SKM-1 (cell line): ENCODE measurements at regions not wholly inside any gene's neighbourhood (a gene's known extent, or its start where the extent isn't known, plus 50 kb on each side); places are given as distances from the start of the nearest gene placed in this dataset.
A peak's percentile ranks its signal among the peaks of the same experiment; 100 is the strongest.

ENCODE experiments used
- DNase-seq: peaks from one replicate; lab custom pipeline; 2025; ENCODE audit not compliant: unreplicated experiment; lab: John Stamatoyannopoulos, UW

DNA sequence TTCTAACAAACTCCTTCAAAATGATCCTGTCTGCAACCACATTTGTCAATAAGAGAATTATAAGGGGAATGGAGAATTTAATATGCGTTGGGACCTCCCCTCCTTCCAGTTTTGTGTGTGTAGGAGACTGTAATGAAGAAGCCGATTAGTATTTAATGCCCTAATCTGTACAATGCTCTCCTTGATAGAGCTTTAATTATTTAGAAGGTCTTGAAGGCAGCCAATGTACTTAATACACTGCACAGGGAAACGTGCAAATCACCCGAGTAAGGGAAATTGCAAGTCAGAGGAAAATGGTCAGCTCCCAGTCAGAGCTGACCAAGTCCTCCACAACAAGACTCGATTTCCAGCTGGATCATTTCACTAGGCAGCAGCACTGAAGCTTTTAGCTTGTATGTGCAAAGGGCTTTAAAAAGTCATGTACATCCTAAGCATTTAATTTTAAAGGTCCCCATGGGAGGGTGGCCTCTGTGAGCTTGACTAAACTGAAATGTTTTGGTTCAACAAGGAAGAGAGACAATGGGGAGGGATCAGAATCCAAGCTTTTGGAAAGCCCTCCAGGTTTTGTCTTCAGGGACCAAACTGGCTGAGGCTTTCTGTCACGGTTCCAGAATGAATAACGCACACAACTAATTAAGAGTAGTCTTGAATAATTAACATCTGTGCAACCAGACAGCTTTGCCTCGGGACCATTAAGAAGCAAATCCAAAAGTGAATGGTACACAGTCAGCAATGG, 159.8 kb upstream of the MITF start:
- no peak for DNase-seq

- DNase-seq, result no peak
These were observed 169.7 kb upstream of the MITF start for GRCh38 chr3:69569520-69569919.

DNA sequence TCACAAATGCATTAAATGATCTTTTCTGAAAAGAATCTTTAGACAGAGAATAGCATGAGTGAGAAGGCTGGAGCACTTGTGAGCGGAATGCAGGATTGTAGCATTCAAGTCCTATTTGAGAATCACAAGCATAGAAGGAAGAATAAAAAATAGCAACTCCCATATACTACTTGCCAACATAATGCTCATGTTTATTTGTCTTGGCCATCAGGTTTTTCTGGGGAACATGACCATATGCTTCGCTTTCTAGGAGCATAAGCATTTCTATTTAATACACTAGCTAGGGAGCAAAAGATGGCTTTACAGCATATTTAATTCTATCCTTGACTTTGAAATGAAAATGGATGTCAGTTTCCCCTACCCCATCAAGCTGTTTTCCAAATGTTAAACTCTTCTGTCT, 170.3 kb upstream of the MITF start:
- DNase-seq, result no peak

DNA sequence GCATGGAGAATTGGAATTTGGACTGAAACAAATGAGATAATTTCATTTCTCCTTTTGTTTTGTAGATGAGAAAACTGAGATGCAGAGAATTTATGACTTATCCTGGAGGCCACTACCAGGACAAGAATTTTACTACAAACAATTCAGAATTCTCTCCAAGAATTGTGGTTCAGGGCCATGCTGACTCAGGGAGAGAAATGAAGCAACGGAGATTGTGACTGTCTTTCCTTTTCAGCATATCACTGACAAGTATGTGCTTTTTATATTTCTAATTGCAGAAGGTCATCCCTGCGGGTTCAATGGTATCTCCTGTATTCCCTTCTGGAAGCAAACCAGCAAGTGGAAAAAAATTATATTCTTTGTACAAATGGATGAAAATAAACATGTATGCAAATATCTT, 170.8 kb upstream of the MITF start:
- DNase-seq, result no peak

GRCh38 chr3:69567710-69568052, 171.6 kb upstream of the MITF start:
- DNase-seq, result no peak

DNA sequence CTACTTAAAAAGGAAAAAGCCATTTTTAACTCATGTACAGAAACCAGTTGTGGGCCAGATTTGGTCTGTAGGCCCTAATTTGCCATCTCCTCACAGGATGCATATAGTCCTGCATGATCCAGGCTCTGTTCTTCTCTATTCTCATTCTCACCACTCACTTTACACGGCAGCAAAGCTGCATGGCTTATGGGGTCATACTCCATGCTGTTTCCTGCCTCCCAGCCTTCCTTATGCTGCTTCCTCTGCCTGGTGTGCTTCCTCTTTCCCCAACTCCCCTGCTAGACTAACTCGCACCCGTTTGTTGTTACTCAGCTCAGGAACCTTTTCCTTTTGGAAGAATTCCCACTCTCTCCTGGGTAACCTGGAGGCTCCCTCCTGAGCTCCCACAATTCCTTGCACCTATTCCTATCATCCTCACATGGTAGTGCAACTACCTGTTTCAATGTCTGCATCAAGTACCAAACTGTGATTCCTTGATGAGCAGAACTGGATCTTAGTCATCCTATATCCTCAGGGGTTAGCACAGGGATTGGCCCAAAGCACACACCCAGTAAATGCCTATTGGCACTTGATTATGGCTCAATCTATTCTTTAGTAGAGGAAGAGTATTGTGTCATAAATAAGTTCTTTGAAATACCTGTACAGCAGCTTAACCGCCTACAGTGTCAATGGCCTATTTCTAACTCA, 172.1 kb upstream of the MITF start:
- peak; percentile 6 for DNase-seq

DNA sequence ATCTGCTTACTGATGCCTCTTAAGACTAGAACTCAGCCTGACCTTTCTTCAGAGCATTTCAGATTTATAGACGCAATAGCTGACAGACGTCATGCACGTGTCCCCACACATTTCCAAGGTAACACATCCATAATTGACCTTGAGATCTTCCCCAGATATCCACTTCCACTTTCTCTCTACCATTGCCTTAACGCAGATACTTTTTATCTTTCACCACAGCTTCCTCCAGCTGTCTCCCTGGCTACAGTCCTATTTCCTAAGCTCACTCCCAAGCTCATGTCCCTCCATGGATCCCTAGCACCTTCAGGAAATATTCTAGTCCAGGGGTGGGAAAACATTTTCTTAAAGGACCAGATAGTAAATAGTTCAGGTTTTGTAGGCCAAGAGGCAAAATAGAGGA, 173.0 kb upstream of the MITF start:
- DNase-seq, result peak; percentile 17

GRCh38 chr3:69565316-69565715, 173.9 kb upstream of the MITF start:
- no peak for DNase-seq

- no peak for DNase-seq
These were observed 175.3 kb upstream of the MITF start for GRCh38 chr3:69563981-69564380.

DNA sequence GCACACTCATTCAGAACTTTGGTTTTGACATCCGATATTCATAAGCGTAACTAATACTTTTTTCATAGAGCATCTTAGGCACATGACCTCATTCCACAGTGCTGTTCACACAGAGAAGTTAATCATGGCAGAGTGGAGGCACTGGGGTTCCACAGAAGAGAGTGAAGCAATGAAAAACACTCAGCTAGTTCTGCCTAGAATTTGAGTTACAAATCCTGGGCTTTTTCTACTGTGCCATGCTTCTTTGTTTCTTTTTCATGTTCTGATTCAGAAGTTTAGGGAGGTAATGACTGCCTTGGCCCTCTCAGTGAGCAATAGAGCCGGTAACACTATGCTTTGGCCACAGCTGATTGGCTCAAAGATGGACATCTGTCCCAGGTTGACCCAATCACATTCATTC, 176.1 kb upstream of the MITF start:
- DNase-seq, result no peak

DNA sequence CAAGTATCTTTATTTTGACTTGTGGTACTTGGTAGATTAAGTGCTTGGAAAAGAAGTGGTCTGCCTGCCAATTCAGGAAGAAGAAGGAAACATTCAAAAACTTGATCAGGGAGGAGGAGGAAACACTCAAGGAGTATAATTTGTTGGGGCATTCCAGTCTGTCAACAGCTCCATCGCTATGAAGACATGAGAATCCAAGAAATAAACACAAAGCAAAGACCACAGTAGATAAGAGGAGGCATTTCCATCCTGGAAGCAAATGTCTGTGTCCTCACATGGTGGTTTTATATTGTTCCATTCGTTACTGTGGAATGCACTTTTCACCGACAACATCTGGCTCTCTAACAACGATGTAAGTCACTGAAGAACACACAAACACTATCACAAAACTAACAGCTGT, 176.1 kb upstream of the FRMD4B start:
- DNase-seq, result no peak

GRCh38 chr3:69560818-69561217, 174.9 kb upstream of the FRMD4B start:
- DNase-seq, result peak; percentile 69

DNA sequence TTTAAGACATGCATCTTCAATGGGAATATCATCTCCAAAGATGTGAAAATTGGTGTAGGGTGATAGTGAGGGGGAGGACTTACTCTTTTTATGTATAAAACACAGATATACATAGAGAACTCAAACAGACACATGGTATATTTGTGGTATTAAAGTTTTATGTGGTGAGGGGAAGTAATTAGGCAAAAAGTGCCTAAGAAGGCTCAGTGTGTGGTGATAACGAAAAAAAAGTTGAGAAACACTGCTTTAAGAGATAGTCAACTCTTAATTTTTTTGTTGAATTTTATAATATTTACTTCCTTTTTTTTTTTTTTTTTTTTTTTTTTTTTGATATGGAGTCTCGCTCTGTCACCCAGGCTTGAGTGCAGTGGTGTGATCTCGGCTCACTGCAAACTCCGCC, 174.2 kb upstream of the FRMD4B start:
- DNase-seq, result no peak

DNA sequence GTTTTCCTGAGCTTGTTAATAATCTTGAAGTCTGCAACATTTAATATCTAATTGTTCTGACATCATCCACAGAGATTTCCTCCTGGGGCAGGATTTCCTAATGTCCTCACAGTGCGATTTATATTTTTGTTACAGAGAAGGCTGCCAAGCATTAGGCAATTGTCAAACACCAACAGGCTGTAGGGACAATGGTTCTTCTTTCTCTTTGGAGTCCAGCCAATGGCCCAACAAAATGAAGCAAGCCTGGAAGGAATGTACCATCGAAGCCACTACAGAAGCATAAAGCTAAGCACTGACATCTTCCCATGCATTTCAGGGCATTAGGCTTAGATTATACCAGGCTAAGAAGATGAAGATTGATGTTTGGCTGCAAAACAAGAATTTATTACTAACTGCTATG, 173.0 kb upstream of the FRMD4B start:
- peak; percentile 66 for DNase-seq

GRCh38 chr3:69554576-69554975, 168.7 kb upstream of the FRMD4B start:
- no peak for DNase-seq

DNA sequence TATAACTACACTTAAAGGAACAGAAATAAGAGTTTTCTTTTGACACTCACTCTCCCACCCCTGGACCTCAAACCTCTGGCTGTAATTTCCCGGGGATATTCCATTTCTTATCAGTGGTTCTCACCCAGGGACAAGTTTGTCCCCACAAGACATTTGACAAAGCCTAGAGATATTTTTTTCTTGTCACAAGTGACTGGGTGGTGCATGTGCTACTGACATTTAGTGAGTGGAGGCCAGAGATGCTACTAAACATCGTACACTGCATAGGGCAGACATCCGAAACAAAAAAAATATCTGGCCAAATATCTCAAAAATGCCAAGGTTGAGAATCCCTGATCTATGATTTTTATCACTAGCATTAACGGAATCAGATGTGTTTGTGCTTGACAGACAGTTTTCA, 168.0 kb upstream of the FRMD4B start:
- DNase-seq, result no peak

DNA sequence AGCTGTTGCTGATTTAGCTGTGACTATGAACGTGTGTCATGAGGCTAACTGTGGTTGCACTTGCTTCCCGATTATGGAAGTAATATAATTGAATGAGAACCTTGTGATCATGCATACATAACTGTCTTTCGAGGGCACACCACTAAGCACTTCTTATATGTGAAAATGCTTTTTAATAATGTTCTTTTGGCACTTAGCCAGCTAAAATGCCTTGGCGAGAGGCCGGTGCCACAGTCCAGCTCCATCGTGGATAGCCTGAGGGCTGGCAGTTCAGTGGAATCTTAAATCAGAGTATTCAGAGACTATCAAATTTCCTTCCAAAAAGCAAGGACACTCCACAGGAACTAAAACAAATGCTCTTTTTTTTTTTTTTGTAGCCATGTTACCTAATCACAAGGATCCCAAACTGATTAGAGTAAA, 161.6 kb upstream of the FRMD4B start:
- DNase-seq, result no peak

DNA sequence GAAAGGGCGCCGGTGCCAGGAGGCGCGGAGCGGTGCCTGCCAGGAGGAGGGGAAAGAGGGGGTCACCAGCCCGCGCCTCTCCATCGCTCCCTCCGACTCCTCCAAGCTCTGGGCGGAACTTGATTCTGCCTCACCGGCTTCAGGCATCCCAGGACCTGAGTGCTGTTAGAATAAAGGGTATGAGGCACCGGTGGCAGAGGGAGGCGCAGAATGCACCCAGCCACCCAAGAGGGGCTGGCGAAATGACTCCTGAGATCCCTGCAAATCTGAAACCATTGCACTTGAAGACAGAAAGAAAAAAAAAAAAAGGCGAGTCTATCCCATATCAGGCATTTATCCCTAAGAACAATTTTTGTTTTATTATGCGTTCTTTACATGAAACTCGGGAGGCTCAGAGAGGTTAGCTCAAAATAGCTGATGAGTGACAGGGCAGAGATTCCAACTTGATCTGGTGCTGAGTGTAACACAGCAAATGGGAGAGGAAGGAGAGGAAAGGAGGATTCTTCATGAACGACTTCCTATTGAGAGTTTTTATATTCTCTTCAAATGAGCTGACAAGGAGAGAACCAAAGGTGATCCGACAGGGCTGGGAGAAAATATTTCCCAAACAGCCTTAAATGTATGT, 157.0 kb upstream of the FRMD4B start:
- DNase-seq, result no peak

DNA sequence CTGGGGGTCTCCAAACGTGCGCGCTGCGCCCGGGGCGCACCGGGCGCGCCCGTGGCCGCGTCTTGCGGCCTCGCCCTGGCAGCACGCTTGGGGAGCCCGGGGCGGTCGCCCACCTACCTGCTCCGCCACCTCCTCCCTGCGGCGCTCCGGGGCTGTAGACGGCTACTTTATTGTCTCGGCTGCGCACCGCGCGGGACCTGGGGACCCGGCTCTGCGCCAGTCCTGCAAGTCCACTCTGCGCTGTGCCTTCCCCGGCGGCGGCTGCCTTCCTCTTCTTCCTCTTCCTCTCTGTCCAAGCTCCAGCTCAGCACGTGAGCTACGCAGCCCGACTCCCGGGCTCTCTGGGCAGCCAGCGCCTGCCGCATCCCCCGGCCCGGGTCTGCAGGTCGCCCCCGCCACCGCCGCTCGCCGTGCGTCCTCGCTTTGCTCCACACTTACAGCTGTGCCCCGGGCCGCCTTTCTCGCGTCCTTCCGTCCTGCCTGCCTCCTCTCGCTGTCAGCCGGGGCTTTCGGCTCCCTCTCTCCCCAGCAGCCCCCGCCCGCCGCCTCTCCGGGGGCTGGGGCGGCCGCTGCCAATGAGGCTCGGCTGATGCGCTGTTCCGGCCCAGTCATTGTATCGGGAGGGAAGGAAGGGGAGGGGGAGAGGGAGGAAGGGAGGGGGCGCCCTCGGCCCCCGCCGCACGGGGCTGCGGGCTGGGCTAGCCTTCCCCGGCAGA, 156.4 kb upstream of the FRMD4B start:
- DNase-seq, result no peak

GRCh38 chr3:69541711-69542088, 155.8 kb upstream of the FRMD4B start:
- DNase-seq, result no peak

- no peak for DNase-seq
These were observed 155.1 kb upstream of the FRMD4B start for GRCh38 chr3:69540706-69541581.
